K562 (cell line): ENCODE measurements at regions not wholly inside any gene's neighbourhood (a gene's known extent, or its start where the extent isn't known, plus 50 kb on each side); places are given as distances from the start of the nearest gene placed in this dataset.

Experiments used
- ATAC-seq: fragments of 200-7000 bp; cut with Tn5 transposase; 3 replicates; pipeline ENCODE4 v1.9.1; 2020; ENCODE audit warnings: moderate library complexity
- BruUV-seq: library from RNA; stranded (reverse); fragments of 400-500 nt; replicated peaks from 2 replicates; lab custom pipeline; 2021; lab: Mats Ljungman, UMichigan
- CTCF ChIA-PET: fragments of 300-600 bp; formaldehyde crosslinking; extraction: SDS; loops from one replicate; lab custom pipeline; 2021; ENCODE audit warnings: low intra/inter-chr PET ratio; lab: Yijun Ruan, JAX
- POLR2A ChIA-PET: fragments of 300-600, 350-650 bp; sonication (Branson Sonifier 250); formaldehyde crosslinking; extraction: SDS; loops from one replicate; lab custom pipeline; 2021; ENCODE audit warnings: antibody characterized with exemption, inconsistent platforms; lab: Yijun Ruan, JAX
- DNase-seq, 4 experiments: peaks; one replicate each; pipeline versions ENCODE4 v3.0.0 to v3.0.0-alpha.2; 2011 to 2018; ENCODE audit warnings: low spot score in 3 of 4, mixed read lengths in 3 of 4; ENCODE audit errors: extremely low read depth in 1 of 4
- FAIRE-seq: peaks from 2 replicates; lab custom pipeline; 2011; peaks lifted over from hg19 to GRCh38; lab: Jason Lieb, UNC
- H2AFZ ChIP-seq: 2 replicates; pipeline ENCODE4 v1.6.0; 2011; ENCODE audit warnings: low read depth, low read length, control low read depth, inconsistent platforms
- H3K27ac ChIP-seq: fragments of 200-600 bp; 3 replicates; pipeline ENCODE4 v1.8.0; 2011; ENCODE audit warnings: low read depth, mild to moderate bottlenecking, control low read depth, inconsistent platforms, low read length, moderate library complexity, mixed read lengths; ENCODE audit errors: extremely low read depth
- H3K27me3 ChIP-seq, 2 experiments: fragments of 300-600 bp in 1 of 2; 2 replicates in 1 of 2; 3 replicates in 1 of 2; pipeline versions ENCODE4 v1.6.0 to v1.8.0; 2011; ENCODE audit warnings: inconsistent platforms in 2 of 2, low read length in 2 of 2, mild to moderate bottlenecking in 1 of 2, mixed read lengths in 1 of 2, moderate library complexity in 1 of 2; ENCODE audit not compliant: control insufficient read depth in 2 of 2, insufficient read depth in 2 of 2
- H3K36me3 ChIP-seq: fragments of 300-600 bp; 3 replicates; pipeline ENCODE4 v1.8.0; 2011; ENCODE audit warnings: mild to moderate bottlenecking, low read length, inconsistent platforms; ENCODE audit not compliant: control insufficient read depth, insufficient read depth
- H3K4me1 ChIP-seq, 2 experiments: fragments of 200-600 bp in 1 of 2; replicated peaks in 1 of 2; 2 replicates in 1 of 2; 3 replicates in 1 of 2; pipeline versions ENCODE4 v1.5.1 to v1.8.0; 2011; ENCODE audit warnings: inconsistent platforms in 2 of 2, low read length in 2 of 2, mild to moderate bottlenecking in 1 of 2, mixed read lengths in 1 of 2, moderate library complexity in 1 of 2; ENCODE audit not compliant: control insufficient read depth in 2 of 2, insufficient read depth in 2 of 2
- H3K4me2 ChIP-seq: 2 replicates; pipeline ENCODE4 v1.6.1; 2011; ENCODE audit warnings: low read length, control low read depth, inconsistent platforms, mixed read lengths; ENCODE audit not compliant: insufficient read depth
- H3K4me3 ChIP-seq: fragments of 200-600 bp; sonication (generic), shearing (Covaris generic); 2 replicates; pipeline ENCODE4 v1.5.1; 2016; ENCODE audit warnings: control low read depth, inconsistent platforms
- H3K79me2 ChIP-seq: fragments of 200-600 bp; 3 replicates; pipeline ENCODE4 v1.8.0; 2011; ENCODE audit warnings: low read length, inconsistent platforms; ENCODE audit not compliant: control insufficient read depth, insufficient read depth
- H3K9ac ChIP-seq, 2 experiments: 2 replicates each; pipeline versions ENCODE4 v1.6.0 to v1.6.1; 2011; ENCODE audit warnings: low read depth in 2 of 2, low read length in 2 of 2, control low read depth in 1 of 2, inconsistent platforms in 1 of 2, mild to moderate bottlenecking in 1 of 2, mixed read lengths in 1 of 2; ENCODE audit not compliant: insufficient read depth in 1 of 2
- H3K9me1 ChIP-seq: one replicate; pipeline ENCODE4 v1.6.0; 2011; ENCODE audit warnings: inconsistent platforms, mild to moderate bottlenecking, low read length, moderate library complexity; ENCODE audit not compliant: control insufficient read depth, insufficient read depth
- H3K9me3 ChIP-seq: replicated peaks from 2 replicates; pipeline ENCODE4 v1.5.1; 2011; ENCODE audit warnings: low read depth, low read length, inconsistent platforms; ENCODE audit not compliant: control insufficient read depth, insufficient read depth
- H4K20me1 ChIP-seq: replicated peaks from 2 replicates; pipeline ENCODE4 v1.6.1; 2011; ENCODE audit warnings: low read length, inconsistent platforms, mixed read lengths; ENCODE audit not compliant: control insufficient read depth, insufficient read depth
- MTA1 ChIP-seq: fragments of 450-650 bp; IDR thresholded peaks from 2 replicates; pipeline ENCODE4 v1.6.1; 2017; ENCODE audit warnings: borderline replicate concordance
- PCBP2 ChIP-seq: fragments of 200-400 bp; formaldehyde crosslinking; IDR thresholded peaks from 2 replicates; pipeline ENCODE4 v1.6.1; 2018; ENCODE audit warnings: low read length, low read depth, mild to moderate bottlenecking, moderate library complexity; ENCODE audit not compliant: poor library complexity, severe bottlenecking
- RCOR1 ChIP-seq, 2 experiments: IDR thresholded peaks; 2 replicates each; pipeline ENCODE4 v1.6.1; 2012; ENCODE audit warnings: low read depth in 2 of 2, low read length in 2 of 2, borderline replicate concordance in 1 of 2, improper control_type of control experiment in 1 of 2
- RHOXF2B ChIP-seq: fragments of 250-450 bp; sonication (Bioruptor Pico); conservative IDR thresholded peaks from 2 replicates; pipeline ENCODE4 v1.5.1; 2021
- SAFB ChIP-seq: fragments of 200-400 bp; formaldehyde crosslinking; IDR thresholded peaks from 2 replicates; pipeline ENCODE4 v1.6.1; 2017; ENCODE audit warnings: low read depth, low read length, borderline replicate concordance
- ZNF75A ChIP-seq: fragments of 450-650 bp; formaldehyde crosslinking; IDR thresholded peaks from 2 replicates; pipeline ENCODE4 v1.4.0; 2020; ENCODE audit warnings: mild to moderate bottlenecking
- WGBS: fragments of 100-300 bp; shearing (Covaris generic); methylation state at CpG from one replicate; pipeline ENCODE4 v1.1.6; 2016; ENCODE audit warnings: low coverage, mixed read lengths; ENCODE audit not compliant: insufficient coverage; ENCODE audit errors: missing lambda C conversion rate; 5-methylcytosine and 5-hydroxymethylcytosine counted together
- in situ Hi-C: fragments of 300-500 bp; cut with MboI; formaldehyde crosslinking; loops from 4 replicates; pipeline ENCODE4 v1.15.0; 2018; ENCODE audit warnings: inconsistent platforms, mixed read lengths
- intact Hi-C: fragments of 100-400 bp; cut with micrococcal nuclease; formaldehyde crosslinking; loops from 2 replicates; pipeline ENCODE4 v1.14.2; 2022
- TF ChIP-seq, protein P1 (sequence below): fragments of 450-650 bp; formaldehyde crosslinking; IDR thresholded peaks from 2 replicates; pipeline ENCODE4 v1.4.0; 2020; ENCODE audit warnings: mild to moderate bottlenecking, mixed read lengths
- TF ChIP-seq, protein P2 (sequence below), 2 experiments: fragments of 450-650 bp; IDR thresholded peaks; 2 replicates each; pipeline ENCODE4 v1.6.1; 2018; ENCODE audit warnings: mild to moderate bottlenecking in 2 of 2, low read depth in 1 of 2; ENCODE audit not compliant: partially characterized antibody in 2 of 2

DNA sequence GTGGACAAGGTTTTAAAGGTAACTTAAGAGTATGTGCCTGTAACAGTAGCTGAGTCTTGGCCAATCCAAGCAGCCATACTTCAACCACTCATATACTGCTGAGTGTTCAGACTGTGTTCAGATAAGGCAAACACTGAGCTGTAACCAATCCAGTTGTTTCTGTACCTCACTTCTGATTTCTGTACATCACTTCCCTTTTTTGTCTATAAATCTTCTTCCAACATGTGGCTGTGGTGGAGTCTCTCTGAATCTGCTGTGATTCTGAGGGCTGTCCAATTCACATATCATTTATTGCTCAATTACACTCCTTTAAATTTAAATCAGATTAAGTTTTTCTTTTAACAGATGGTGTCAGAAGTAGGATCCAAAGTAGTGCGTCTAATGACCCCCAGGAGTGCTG is 149.5 kb upstream of the PHF14 start (continued):
- TF ChIP-seq SAFB (no peak), RHOXF2B (no peak), MTA1 (no peak), RCOR1 (IDR thresholded peaks at IDR 0.05; ENCODE audit: borderline replicate concordance in 1 of 2, low read depth in 2 of 2, low read length in 2 of 2) (no peak), ZNF75A (CRISPR knock-in tag) (no peak)
- TF ChIP-seq, protein P1, sequence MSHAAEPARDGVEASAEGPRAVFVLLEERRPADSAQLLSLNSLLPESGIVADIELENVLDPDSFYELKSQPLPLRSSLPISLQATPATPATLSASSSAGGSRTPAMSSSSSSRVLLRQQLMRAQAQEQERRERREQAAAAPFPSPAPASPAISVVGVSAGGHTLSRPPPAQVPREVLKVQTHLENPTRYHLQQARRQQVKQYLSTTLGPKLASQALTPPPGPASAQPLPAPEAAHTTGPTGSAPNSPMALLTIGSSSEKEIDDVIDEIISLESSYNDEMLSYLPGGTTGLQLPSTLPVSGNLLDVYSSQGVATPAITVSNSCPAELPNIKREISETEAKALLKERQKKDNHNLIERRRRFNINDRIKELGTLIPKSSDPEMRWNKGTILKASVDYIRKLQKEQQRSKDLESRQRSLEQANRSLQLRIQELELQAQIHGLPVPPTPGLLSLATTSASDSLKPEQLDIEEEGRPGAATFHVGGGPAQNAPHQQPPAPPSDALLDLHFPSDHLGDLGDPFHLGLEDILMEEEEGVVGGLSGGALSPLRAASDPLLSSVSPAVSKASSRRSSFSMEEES (CRISPR knock-in tag), result no peak

DNA sequence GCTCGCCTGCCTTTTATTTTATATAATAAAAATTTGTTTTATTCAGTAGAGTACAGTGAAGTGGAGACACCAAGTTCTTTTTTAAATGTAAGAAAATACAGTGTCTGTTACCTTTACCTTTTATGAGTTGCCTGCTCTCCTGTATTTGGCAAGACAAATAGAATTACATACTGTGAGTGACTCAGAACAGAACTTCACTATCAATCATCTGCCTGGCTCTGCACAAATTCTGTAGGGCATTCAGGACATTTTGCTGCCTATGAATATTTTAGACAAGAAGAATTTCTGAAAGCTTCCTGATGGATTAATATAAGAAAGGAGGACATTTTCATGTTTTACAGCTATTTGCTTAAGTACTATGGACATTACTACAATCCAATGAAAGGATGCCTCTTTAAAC is 135.4 kb upstream of the PHF14 start:
- Histone ChIP-seq H3K36me3 (no peaks in the 10 kb centered on the region), H3K9ac (no peak overlapping the region), H3K4me1 (no peaks in the 10 kb centered on the region), H3K4me2 (no peak overlapping the region), H4K20me1 (no peaks in the 10 kb centered on the region), H3K9me3 (no peaks in the 10 kb centered on the region), H3K79me2 (no peaks in the 10 kb centered on the region), H2AFZ (no peak overlapping the region), H3K27me3 (no peaks in the 10 kb centered on the region), H3K9me1 (no peaks in the 10 kb centered on the region), H3K27ac (no peak overlapping the region), H3K4me3 (no peak overlapping the region)
- DNase-seq (no peak), ATAC-seq (no peak), FAIRE-seq (no peak)
- CTCF ChIA-PET, result no interaction called here
- in situ Hi-C loops, result no loop called here
- TF ChIP-seq, protein P2, sequence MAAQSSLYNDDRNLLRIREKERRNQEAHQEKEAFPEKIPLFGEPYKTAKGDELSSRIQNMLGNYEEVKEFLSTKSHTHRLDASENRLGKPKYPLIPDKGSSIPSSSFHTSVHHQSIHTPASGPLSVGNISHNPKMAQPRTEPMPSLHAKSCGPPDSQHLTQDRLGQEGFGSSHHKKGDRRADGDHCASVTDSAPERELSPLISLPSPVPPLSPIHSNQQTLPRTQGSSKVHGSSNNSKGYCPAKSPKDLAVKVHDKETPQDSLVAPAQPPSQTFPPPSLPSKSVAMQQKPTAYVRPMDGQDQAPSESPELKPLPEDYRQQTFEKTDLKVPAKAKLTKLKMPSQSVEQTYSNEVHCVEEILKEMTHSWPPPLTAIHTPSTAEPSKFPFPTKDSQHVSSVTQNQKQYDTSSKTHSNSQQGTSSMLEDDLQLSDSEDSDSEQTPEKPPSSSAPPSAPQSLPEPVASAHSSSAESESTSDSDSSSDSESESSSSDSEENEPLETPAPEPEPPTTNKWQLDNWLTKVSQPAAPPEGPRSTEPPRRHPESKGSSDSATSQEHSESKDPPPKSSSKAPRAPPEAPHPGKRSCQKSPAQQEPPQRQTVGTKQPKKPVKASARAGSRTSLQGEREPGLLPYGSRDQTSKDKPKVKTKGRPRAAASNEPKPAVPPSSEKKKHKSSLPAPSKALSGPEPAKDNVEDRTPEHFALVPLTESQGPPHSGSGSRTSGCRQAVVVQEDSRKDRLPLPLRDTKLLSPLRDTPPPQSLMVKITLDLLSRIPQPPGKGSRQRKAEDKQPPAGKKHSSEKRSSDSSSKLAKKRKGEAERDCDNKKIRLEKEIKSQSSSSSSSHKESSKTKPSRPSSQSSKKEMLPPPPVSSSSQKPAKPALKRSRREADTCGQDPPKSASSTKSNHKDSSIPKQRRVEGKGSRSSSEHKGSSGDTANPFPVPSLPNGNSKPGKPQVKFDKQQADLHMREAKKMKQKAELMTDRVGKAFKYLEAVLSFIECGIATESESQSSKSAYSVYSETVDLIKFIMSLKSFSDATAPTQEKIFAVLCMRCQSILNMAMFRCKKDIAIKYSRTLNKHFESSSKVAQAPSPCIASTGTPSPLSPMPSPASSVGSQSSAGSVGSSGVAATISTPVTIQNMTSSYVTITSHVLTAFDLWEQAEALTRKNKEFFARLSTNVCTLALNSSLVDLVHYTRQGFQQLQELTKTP (IDR thresholded peaks at IDR 0.05; ENCODE audit: low read depth in 1 of 2, partially characterized antibody in 2 of 2), result no peak
- peak; percentile 1 for TF ChIP-seq PCBP2
- POLR2A ChIA-PET, result no interaction called here
- no TSS peak for BruUV-seq
- intact Hi-C loops, result no loop called here
- 0% methylated on average over 1 of the region's 1 CpG for WGBS
